ENCODE measurements at regions not wholly inside any gene's neighbourhood (a gene's known extent, or its start where the extent isn't known, plus 50 kb on each side); places are given as distances from the start of the nearest gene placed in this dataset.
A peak's percentile ranks its signal among the peaks of the same experiment; 100 is the strongest.

DNA sequence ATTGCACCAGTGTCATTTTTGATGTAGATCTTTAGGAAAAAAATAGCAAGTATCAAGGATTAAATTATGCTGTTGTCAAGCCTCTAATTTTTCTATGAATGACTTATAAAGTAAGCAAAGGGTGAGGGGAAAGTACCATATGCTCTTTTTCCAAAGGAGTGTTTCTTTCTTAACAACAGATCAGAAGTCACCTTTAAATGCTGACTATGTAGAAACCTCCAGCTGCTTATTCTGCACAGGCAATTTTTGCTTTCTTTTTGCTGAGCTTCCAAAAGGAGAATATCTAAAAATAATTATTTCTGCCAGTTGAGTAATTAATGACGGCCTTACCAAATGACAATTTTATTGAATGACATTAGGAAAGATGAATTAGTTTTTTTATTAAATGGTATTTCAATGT is 390.6 kb upstream of the MANEA start:
- CTCF ChIA-PET: interaction anchor here (1.0 kb wide), 1 partner anchor 16 kb away, joined by 3 read pairs; no protein-coding TSS in a partner anchor
- H3K4me3 Mint-ChIP-seq: no peak overlapping the region
- 0 out of 2 replicates have a peak, but pooled peaks cover 2% of the 10 kb centered on the region for H3K4me1 Mint-ChIP-seq
- H3K9me3 Mint-ChIP-seq: no peaks in the 10 kb centered on the region
- ATAC-seq (no peak), DNase-seq (ENCODE audit: low spot score) (no peak)
- H3K36me3 Mint-ChIP-seq: no peaks in the 10 kb centered on the region
- H3K27me3 Mint-ChIP-seq (ENCODE audit: low read depth): no peaks in the 10 kb centered on the region; the same call in 1 of the 2 replicates
- no peak for TF ChIP-seq KAT7 (CRISPR knock-in tag; IDR thresholded peaks at IDR 0.05; ENCODE audit: borderline replicate concordance)
- no peak for TF ChIP-seq FOXP4 (CRISPR knock-in tag; IDR thresholded peaks at IDR 0.05)
- TF ChIP-seq NFE2L1 (CRISPR knock-in tag; IDR thresholded peaks at IDR 0.05): no peak
- TF ChIP-seq ZNF232 (CRISPR knock-in tag; IDR thresholded peaks at IDR 0.05): no peak
- TF ChIP-seq, protein P1, sequence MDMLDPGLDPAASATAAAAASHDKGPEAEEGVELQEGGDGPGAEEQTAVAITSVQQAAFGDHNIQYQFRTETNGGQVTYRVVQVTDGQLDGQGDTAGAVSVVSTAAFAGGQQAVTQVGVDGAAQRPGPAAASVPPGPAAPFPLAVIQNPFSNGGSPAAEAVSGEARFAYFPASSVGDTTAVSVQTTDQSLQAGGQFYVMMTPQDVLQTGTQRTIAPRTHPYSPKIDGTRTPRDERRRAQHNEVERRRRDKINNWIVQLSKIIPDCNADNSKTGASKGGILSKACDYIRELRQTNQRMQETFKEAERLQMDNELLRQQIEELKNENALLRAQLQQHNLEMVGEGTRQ (CRISPR knock-in tag; IDR thresholded peaks at IDR 0.05): no peak
- no peak for TF ChIP-seq PRRX2 (CRISPR knock-in tag; IDR thresholded peaks at IDR 0.05)
- TF ChIP-seq, protein P2, sequence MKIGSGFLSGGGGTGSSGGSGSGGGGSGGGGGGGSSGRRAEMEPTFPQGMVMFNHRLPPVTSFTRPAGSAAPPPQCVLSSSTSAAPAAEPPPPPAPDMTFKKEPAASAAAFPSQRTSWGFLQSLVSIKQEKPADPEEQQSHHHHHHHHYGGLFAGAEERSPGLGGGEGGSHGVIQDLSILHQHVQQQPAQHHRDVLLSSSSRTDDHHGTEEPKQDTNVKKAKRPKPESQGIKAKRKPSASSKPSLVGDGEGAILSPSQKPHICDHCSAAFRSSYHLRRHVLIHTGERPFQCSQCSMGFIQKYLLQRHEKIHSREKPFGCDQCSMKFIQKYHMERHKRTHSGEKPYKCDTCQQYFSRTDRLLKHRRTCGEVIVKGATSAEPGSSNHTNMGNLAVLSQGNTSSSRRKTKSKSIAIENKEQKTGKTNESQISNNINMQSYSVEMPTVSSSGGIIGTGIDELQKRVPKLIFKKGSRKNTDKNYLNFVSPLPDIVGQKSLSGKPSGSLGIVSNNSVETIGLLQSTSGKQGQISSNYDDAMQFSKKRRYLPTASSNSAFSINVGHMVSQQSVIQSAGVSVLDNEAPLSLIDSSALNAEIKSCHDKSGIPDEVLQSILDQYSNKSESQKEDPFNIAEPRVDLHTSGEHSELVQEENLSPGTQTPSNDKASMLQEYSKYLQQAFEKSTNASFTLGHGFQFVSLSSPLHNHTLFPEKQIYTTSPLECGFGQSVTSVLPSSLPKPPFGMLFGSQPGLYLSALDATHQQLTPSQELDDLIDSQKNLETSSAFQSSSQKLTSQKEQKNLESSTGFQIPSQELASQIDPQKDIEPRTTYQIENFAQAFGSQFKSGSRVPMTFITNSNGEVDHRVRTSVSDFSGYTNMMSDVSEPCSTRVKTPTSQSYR (CRISPR knock-in tag; IDR thresholded peaks at IDR 0.05): no peak
- no peak for TF ChIP-seq NR2C2 (CRISPR knock-in tag; IDR thresholded peaks at IDR 0.05)
- H3K27ac Mint-ChIP-seq: no peak overlapping the region
- POLR2A ChIA-PET: no interaction called here

- Mint-ChIP-seq H3K4me1 (no peaks in the 10 kb centered on the region), H3K4me3 (no peak overlapping the region), H3K9me3 (peaks cover 7% of the 10 kb centered on the region; the same call in 1 of the 2 replicates), H3K27me3 (ENCODE audit: low read depth) (no peaks in the 10 kb centered on the region), H3K27ac (no peak overlapping the region), H3K36me3 (no peaks in the 10 kb centered on the region)
- ATAC-seq: no peak
- CTCF ChIA-PET: no interaction called here
- no peak for DNase-seq (ENCODE audit: low spot score)
- TF ChIP-seq ZNF121 (CRISPR knock-in tag; IDR thresholded peaks at IDR 0.05) (no peak), MYBL2 (CRISPR knock-in tag; IDR thresholded peaks at IDR 0.05) (no peak), ZNF263 (CRISPR knock-in tag; IDR thresholded peaks at IDR 0.05; ENCODE audit: low read depth) (no peak), FOXP1 (CRISPR knock-in tag; IDR thresholded peaks at IDR 0.05; ENCODE audit: borderline replicate concordance) (no peak)
- TF ChIP-seq, protein P3, sequence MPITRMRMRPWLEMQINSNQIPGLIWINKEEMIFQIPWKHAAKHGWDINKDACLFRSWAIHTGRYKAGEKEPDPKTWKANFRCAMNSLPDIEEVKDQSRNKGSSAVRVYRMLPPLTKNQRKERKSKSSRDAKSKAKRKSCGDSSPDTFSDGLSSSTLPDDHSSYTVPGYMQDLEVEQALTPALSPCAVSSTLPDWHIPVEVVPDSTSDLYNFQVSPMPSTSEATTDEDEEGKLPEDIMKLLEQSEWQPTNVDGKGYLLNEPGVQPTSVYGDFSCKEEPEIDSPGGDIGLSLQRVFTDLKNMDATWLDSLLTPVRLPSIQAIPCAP (CRISPR knock-in tag; IDR thresholded peaks at IDR 0.05): no peak
- TF ChIP-seq, protein P4, sequence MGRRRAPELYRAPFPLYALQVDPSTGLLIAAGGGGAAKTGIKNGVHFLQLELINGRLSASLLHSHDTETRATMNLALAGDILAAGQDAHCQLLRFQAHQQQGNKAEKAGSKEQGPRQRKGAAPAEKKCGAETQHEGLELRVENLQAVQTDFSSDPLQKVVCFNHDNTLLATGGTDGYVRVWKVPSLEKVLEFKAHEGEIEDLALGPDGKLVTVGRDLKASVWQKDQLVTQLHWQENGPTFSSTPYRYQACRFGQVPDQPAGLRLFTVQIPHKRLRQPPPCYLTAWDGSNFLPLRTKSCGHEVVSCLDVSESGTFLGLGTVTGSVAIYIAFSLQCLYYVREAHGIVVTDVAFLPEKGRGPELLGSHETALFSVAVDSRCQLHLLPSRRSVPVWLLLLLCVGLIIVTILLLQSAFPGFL (CRISPR knock-in tag; IDR thresholded peaks at IDR 0.05; ENCODE audit: borderline replicate concordance): no peak
- POLR2A ChIA-PET: no interaction called here
Measured at GRCh38 chr6:95197590-95197989, 379.7 kb upstream of the MANEA start.

DNA sequence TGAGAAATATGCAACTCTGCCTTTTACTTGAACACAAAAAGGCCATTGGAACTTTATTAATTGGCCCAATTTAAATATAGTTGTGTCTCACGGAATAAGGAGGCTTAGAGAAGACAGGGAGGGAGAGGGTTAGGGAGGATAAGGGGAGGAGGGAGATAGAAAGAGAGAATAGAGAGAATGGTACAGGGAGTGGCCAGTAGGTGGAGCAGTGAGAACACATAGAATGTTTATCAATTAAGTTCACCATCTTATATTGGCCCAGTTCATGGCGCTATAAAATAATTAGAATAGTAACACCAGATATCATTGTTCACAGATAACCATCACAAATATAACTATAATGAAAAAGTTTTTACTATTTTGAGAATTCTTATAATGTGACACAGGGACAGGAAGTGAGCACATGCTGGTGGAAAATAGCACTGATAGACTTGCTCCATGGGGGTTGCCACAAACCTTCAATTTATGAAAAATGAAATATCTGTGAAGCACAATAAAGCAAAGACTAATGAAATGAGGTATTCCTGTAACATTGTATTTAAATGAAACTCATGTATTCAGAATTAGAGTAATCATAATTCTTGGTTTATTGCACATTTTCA is 374.1 kb upstream of the MANEA start:
- H3K27me3 Mint-ChIP-seq (ENCODE audit: low read depth): no peaks in the 10 kb centered on the region

More for the DNA sequence above, 374.1 kb upstream of the MANEA start:
- DNase-seq (ENCODE audit: low spot score): peak; percentile 38
- H3K4me1 Mint-ChIP-seq: no peaks in the 10 kb centered on the region
- ATAC-seq: peak; percentile 95
- POLR2A ChIA-PET: no interaction called here
- H3K4me3 Mint-ChIP-seq: no peak overlapping the region
- H3K36me3 Mint-ChIP-seq: no peaks in the 10 kb centered on the region
- H3K27ac Mint-ChIP-seq: no peak overlapping the region
- CTCF ChIA-PET: interaction anchor here (1.0 to 1.3 kb wide), 4 partner anchors 16 to 106 kb away, joined by 3 to 7 read pairs (median 4); no protein-coding TSS in a partner anchor
- TF ChIP-seq, protein P5, sequence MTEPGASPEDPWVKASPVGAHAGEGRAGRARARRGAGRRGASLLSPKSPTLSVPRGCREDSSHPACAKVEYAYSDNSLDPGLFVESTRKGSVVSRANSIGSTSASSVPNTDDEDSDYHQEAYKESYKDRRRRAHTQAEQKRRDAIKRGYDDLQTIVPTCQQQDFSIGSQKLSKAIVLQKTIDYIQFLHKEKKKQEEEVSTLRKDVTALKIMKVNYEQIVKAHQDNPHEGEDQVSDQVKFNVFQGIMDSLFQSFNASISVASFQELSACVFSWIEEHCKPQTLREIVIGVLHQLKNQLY (CRISPR knock-in tag; IDR thresholded peaks at IDR 0.05): no peak
- TF ChIP-seq CREB1 (CRISPR knock-in tag; IDR thresholded peaks at IDR 0.05) (no peak), ESRRA (CRISPR knock-in tag; IDR thresholded peaks at IDR 0.05; ENCODE audit: borderline replicate concordance) (no peak), NFATC4 (CRISPR knock-in tag; IDR thresholded peaks at IDR 0.05) (no peak), ZNF232 (CRISPR knock-in tag; IDR thresholded peaks at IDR 0.05) (no peak)
- TF ChIP-seq, protein P6, sequence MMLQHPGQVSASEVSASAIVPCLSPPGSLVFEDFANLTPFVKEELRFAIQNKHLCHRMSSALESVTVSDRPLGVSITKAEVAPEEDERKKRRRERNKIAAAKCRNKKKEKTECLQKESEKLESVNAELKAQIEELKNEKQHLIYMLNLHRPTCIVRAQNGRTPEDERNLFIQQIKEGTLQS (CRISPR knock-in tag; conservative IDR thresholded peaks at IDR 0.05): no peak
- TF ChIP-seq, protein P7, sequence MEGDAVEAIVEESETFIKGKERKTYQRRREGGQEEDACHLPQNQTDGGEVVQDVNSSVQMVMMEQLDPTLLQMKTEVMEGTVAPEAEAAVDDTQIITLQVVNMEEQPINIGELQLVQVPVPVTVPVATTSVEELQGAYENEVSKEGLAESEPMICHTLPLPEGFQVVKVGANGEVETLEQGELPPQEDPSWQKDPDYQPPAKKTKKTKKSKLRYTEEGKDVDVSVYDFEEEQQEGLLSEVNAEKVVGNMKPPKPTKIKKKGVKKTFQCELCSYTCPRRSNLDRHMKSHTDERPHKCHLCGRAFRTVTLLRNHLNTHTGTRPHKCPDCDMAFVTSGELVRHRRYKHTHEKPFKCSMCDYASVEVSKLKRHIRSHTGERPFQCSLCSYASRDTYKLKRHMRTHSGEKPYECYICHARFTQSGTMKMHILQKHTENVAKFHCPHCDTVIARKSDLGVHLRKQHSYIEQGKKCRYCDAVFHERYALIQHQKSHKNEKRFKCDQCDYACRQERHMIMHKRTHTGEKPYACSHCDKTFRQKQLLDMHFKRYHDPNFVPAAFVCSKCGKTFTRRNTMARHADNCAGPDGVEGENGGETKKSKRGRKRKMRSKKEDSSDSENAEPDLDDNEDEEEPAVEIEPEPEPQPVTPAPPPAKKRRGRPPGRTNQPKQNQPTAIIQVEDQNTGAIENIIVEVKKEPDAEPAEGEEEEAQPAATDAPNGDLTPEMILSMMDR (IDR thresholded peaks at IDR 0.05): peak; percentile 35
- H3K9me3 Mint-ChIP-seq: no peaks in the 10 kb centered on the region

All from WTC11 (cell line).